ENCODE measurements at regions not wholly inside any gene's neighbourhood (a gene's known extent, or its start where the extent isn't known, plus 50 kb on each side); places are given as distances from the start of the nearest gene placed in this dataset.

- in situ Hi-C loops (cut with MboI; ENCODE audit: low sequenced_read_pairs), result no loop called here
- H3K36me3 ChIP-seq (replicated peaks), result no peaks in the 10 kb centered on the region
- H3K4me3 ChIP-seq, result no peak overlapping the region
- H3K4me1 ChIP-seq, result no peaks in the 10 kb centered on the region
- H3K27me3 ChIP-seq (ENCODE audit: low read depth), result no peaks in the 10 kb centered on the region
- H3K9me3 ChIP-seq, result no peaks in the 10 kb centered on the region
- DNase-seq (ENCODE audit: low spot score in 2 of 2), result no peak
Measured at GRCh38 chr2:228841877-228842276, 429.2 kb downstream of the PID1 start.

DNA sequence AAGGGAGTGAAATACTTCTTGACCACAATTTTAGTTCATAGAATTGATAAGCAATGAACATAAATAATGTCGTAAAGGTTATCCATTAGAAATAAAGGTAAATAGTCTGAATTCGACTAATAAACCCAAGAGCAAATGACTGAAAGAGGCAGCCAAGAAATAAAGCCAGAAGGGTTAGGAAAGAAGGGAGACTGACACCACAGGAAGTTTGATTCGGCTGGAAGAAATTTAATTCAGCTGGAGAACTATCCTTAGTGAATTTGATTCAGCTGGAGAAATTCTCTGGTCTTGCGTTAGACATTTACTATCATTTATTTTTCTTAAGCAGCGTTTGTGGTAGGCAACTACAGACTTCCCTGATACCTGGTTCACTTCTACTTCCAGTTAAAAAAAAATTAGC lies 429.6 kb downstream of the PID1 start:
- Histone ChIP-seq H3K9me3 (no peaks in the 10 kb centered on the region), H3K36me3 (replicated peaks) (no peaks in the 10 kb centered on the region), H3K4me1 (no peaks in the 10 kb centered on the region), H3K27me3 (ENCODE audit: low read depth) (no peaks in the 10 kb centered on the region), H3K4me3 (no peak overlapping the region)
- in situ Hi-C loops (cut with MboI; ENCODE audit: low sequenced_read_pairs), result no loop called here
- DNase-seq (ENCODE audit: low spot score in 2 of 2), result no peak

GRCh38 chr2:228840743-228841114 lies 430.4 kb downstream of the PID1 start:
- in situ Hi-C loops (cut with MboI; ENCODE audit: low sequenced_read_pairs), result no loop called here
- DNase-seq (ENCODE audit: low spot score in 2 of 2), result no peak

DNA sequence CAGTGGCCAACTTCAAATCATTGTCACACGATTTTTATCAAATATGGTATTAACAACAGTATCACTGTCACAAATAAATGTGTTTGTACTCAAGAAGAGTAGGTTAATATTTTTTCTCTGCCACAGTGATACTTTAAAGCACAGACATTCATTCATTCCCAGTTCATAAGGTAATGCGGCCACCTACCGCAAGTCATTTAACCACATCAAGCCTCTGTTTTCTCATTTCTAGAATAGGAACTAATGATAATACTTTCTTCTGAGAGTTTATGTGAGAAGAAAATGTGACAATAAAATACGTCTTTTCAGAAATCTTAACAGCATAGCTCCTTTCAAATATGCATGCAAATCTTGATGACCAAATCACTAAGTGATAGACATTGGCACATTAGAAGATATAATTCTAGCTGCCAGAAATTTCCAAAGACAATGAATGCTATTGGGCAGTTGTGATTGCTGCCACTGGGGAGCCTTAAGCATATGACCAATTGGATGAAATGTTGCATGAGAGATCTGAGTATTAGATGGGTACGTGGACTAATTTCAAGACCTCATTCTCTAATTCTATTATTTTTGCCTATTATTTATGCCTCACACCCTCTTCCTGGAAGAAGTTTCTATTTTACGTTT lies 430.9 kb downstream of the PID1 start:
- in situ Hi-C loops (cut with MboI; ENCODE audit: low sequenced_read_pairs), result no loop called here
- no peak for DNase-seq (ENCODE audit: low spot score in 2 of 2)
- H3K27me3 ChIP-seq (ENCODE audit: low read depth), result no peaks in the 10 kb centered on the region
- no peaks in the 10 kb centered on the region for H3K9me3 ChIP-seq
- H3K4me1 ChIP-seq, result no peaks in the 10 kb centered on the region
- no peaks in the 10 kb centered on the region for H3K36me3 ChIP-seq (replicated peaks)
- no peak overlapping the region for H3K4me3 ChIP-seq

More at GRCh38 chr2:228840743-228841114, 430.4 kb downstream of the PID1 start:
- Histone ChIP-seq H3K9me3 (no peaks in the 10 kb centered on the region), H3K4me3 (no peak overlapping the region), H3K4me1 (no peaks in the 10 kb centered on the region), H3K36me3 (replicated peaks) (no peaks in the 10 kb centered on the region), H3K27me3 (ENCODE audit: low read depth) (no peaks in the 10 kb centered on the region)

GRCh38 chr2:228839421-228839876 lies 431.6 kb downstream of the PID1 start:
- no peaks in the 10 kb centered on the region for H3K9me3 ChIP-seq
- in situ Hi-C loops (cut with MboI; ENCODE audit: low sequenced_read_pairs), result no loop called here
- H3K4me1 ChIP-seq, result no peaks in the 10 kb centered on the region
- H3K36me3 ChIP-seq (replicated peaks), result no peaks in the 10 kb centered on the region
- H3K27me3 ChIP-seq (ENCODE audit: low read depth), result no peaks in the 10 kb centered on the region
- DNase-seq (ENCODE audit: low spot score in 2 of 2), result no peak
- no peak overlapping the region for H3K4me3 ChIP-seq

DNA sequence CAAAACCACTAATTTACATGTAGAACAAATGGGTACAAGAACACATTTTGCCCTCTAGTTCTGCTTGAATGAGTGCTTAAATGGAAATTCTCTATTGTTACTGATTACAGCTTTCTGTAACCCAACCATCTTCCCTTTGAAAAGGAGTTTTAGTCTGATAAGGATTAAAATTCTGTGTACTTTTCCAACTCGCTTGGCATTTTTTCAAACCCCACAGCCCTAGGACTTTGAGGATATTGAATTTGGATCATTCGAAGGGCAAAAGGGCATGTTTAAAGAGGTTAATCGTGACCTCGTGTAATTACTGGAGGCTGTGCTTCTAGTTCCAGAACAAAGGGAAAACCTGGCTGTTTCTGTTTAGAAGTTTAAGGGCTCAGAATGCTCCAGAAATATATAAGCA lies 432.3 kb downstream of the PID1 start:
- Histone ChIP-seq H3K4me3 (no peak overlapping the region), H3K27me3 (ENCODE audit: low read depth) (no peaks in the 10 kb centered on the region), H3K36me3 (replicated peaks) (no peaks in the 10 kb centered on the region), H3K9me3 (no peaks in the 10 kb centered on the region), H3K4me1 (no peaks in the 10 kb centered on the region)
- DNase-seq (ENCODE audit: low spot score in 2 of 2), result no peak
- in situ Hi-C loops (cut with MboI; ENCODE audit: low sequenced_read_pairs), result no loop called here

GRCh38 chr2:228828397-228828796 lies 442.7 kb downstream of the PID1 start:
- DNase-seq (ENCODE audit: low spot score in 2 of 2), result no peak
- Histone ChIP-seq H3K27me3 (ENCODE audit: low read depth) (no peaks in the 10 kb centered on the region), H3K4me1 (no peaks in the 10 kb centered on the region), H3K4me3 (no peak overlapping the region), H3K9me3 (no peaks in the 10 kb centered on the region), H3K36me3 (replicated peaks) (no peaks in the 10 kb centered on the region)
- in situ Hi-C loops (cut with MboI; ENCODE audit: low sequenced_read_pairs), result no loop called here

DNA sequence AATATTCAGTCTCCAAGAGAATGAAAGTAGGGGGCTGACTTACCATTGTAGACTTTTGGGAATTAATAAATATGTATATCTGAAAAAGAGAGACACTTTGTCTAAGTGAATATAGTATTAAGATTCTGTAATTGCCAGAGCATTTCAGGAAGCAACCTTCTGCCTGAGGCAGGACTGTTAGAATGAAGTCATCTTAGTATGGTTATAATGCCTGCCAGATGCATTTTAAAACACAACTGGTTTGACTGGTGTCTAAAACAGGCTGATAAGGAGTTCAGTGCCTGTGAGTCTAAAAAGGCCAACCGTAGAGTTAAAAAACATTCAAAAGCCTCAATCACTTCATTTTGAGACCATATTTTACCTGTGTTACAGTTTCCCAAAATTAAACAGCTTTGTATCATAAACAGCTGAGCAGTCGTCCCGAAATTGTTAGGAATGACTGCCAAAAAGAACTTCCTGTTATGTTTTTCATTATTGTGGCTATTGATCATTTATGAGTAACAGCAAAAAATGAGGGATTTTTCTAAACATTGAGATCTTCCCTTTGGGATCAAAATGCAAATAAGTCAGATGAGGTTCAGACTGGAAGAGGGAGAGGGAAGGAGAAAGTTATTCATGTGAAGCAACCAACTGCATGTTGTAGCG lies 443.9 kb downstream of the PID1 start:
- Histone ChIP-seq H3K27me3 (ENCODE audit: low read depth) (no peaks in the 10 kb centered on the region), H3K9me3 (no peaks in the 10 kb centered on the region), H3K4me3 (no peak overlapping the region), H3K36me3 (replicated peaks) (no peaks in the 10 kb centered on the region), H3K4me1 (no peaks in the 10 kb centered on the region)
- no peak for DNase-seq (ENCODE audit: low spot score in 2 of 2)
- in situ Hi-C loops (cut with MboI; ENCODE audit: low sequenced_read_pairs), result no loop called here

DNA sequence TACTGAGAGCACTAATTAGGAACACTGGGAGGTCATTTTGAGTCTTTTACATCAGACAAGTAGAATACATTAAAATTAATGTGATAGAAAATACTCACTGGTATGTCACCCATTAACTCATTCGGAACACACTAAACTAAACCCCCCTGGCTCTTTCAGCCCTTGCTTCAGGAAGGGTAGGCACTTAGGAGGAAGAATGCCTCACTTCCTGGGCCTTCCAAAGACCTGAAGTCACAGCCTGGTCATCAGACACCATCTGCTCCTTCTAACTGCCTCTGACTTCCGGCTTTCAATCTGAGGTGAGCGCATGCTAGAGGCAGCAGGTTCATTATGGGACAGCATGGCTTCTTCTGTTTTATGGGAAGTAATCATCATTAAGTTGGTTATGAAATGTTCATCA lies 451.4 kb downstream of the PID1 start:
- no peaks in the 10 kb centered on the region for H3K27me3 ChIP-seq (ENCODE audit: low read depth)
- in situ Hi-C loops (cut with MboI; ENCODE audit: low sequenced_read_pairs), result no loop called here
- H3K9me3 ChIP-seq, result no peaks in the 10 kb centered on the region
- DNase-seq (ENCODE audit: low spot score in 2 of 2), result no peak
- no peaks in the 10 kb centered on the region for H3K4me1 ChIP-seq
- H3K36me3 ChIP-seq (replicated peaks), result no peaks in the 10 kb centered on the region
- H3K4me3 ChIP-seq, result no peak overlapping the region

- Histone ChIP-seq H3K36me3 (replicated peaks) (no peaks in the 10 kb centered on the region), H3K27me3 (ENCODE audit: low read depth) (no peaks in the 10 kb centered on the region), H3K4me1 (no peaks in the 10 kb centered on the region), H3K4me3 (no peak overlapping the region), H3K9me3 (no peaks in the 10 kb centered on the region)
- in situ Hi-C loops (cut with MboI; ENCODE audit: low sequenced_read_pairs), result no loop called here
- DNase-seq (ENCODE audit: low spot score in 2 of 2), result no peak
Measured at GRCh38 chr2:228802181-228803071, 468.7 kb downstream of the PID1 start.

- no peaks in the 10 kb centered on the region for H3K9me3 ChIP-seq
- DNase-seq (ENCODE audit: low spot score in 2 of 2), result no peak
- in situ Hi-C loops (cut with MboI; ENCODE audit: low sequenced_read_pairs), result no loop called here
Measured at GRCh38 chr2:228801451-228801850, 469.6 kb downstream of the PID1 start.

GRCh38 chr2:228799208-228799588 lies 471.9 kb downstream of the PID1 start:
- H3K27me3 ChIP-seq (ENCODE audit: low read depth), result no peaks in the 10 kb centered on the region
- no peaks in the 10 kb centered on the region for H3K36me3 ChIP-seq (replicated peaks)
- in situ Hi-C loops (cut with MboI; ENCODE audit: low sequenced_read_pairs), result no loop called here
- H3K9me3 ChIP-seq, result no peaks in the 10 kb centered on the region
- DNase-seq (ENCODE audit: low spot score in 2 of 2), result no peak
- H3K4me3 ChIP-seq, result no peak overlapping the region
- H3K4me1 ChIP-seq, result no peaks in the 10 kb centered on the region

More at GRCh38 chr2:228801451-228801850, 469.6 kb downstream of the PID1 start:
- no peaks in the 10 kb centered on the region for H3K4me1 ChIP-seq
- no peak overlapping the region for H3K4me3 ChIP-seq
- H3K36me3 ChIP-seq (replicated peaks), result no peaks in the 10 kb centered on the region
- no peaks in the 10 kb centered on the region for H3K27me3 ChIP-seq (ENCODE audit: low read depth)

DNA sequence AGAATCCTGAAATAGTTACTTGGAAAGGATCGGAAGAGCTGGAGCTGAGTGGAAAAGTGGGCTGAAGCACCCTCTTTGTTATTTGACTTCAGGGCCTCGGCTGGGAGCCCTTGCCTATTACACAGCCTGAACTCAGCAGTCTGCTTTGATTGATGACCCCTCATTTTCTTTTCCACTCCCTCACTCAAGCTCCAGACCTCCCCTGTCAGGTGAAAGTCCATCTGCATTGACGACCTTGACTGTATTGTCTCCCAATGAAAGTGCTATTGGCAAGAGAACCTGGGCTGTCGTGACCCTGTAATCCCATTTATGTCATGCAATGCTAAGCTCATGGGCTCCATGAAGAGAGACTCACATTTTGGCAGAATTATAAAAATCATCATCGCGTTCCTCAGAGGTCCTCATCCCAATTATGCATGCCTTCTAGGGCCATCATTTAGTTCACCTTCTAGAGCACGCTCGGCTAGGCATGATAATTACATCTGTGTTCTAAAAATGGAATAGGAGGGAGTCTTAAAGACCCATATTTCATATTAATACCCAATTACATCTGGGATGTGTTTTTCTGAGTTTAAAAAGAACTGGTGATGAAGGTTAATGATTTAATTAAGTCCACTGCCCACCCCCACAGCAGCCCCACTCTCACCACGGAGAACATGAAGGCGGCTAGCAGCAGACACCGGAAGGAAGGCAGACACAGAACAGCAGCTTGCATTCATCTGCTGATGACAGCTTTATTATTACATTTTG lies 472.5 kb downstream of the PID1 start:
- Histone ChIP-seq H3K27me3 (ENCODE audit: low read depth) (no peaks in the 10 kb centered on the region), H3K4me1 (no peaks in the 10 kb centered on the region), H3K9me3 (no peaks in the 10 kb centered on the region), H3K36me3 (replicated peaks) (no peaks in the 10 kb centered on the region), H3K4me3 (no peak overlapping the region)
- DNase-seq (ENCODE audit: low spot score in 2 of 2), result no peak
- in situ Hi-C loops (cut with MboI; ENCODE audit: low sequenced_read_pairs), result no loop called here

All from HAP-1 (cell line).